HUES48 (cell line): ENCODE measurements at regions not wholly inside any gene's neighbourhood (a gene's known extent, or its start where the extent isn't known, plus 50 kb on each side); places are given as distances from the start of the nearest gene placed in this dataset.

Experiments used
- H3K27ac ChIP-seq: one replicate; pipeline ENCODE4 v1.7.0; 2013; ENCODE audit warnings: low read depth, low read length, inconsistent platforms
- H3K27me3 ChIP-seq: 2 replicates; pipeline ENCODE4 v1.6.1; 2013; ENCODE audit warnings: mild to moderate bottlenecking, low read length; ENCODE audit not compliant: control insufficient read depth, insufficient read depth
- H3K36me3 ChIP-seq: 2 replicates; pipeline ENCODE4 v1.6.1; 2013; ENCODE audit warnings: low read length; ENCODE audit not compliant: control insufficient read depth, insufficient read depth
- H3K4me1 ChIP-seq: 2 replicates; pipeline ENCODE4 v1.6.1; 2013; ENCODE audit warnings: mild to moderate bottlenecking, low read length; ENCODE audit not compliant: control insufficient read depth, insufficient read depth
- H3K4me3 ChIP-seq: 2 replicates; pipeline ENCODE4 v1.5.1; 2013; ENCODE audit warnings: mild to moderate bottlenecking, low read depth, low read length
- H3K9ac ChIP-seq: 2 replicates; pipeline ENCODE4 v1.6.1; 2013; ENCODE audit warnings: mild to moderate bottlenecking, low read depth, low read length, moderate library complexity
- H3K9me3 ChIP-seq: 2 replicates; pipeline ENCODE4 v1.6.1; 2013; ENCODE audit warnings: low read length; ENCODE audit not compliant: control insufficient read depth, insufficient read depth

- Histone ChIP-seq H3K9ac (no peak overlapping the region), H3K4me3 (no peak overlapping the region), H3K36me3 (no peaks in the 10 kb centered on the region), H3K9me3 (no peaks in the 10 kb centered on the region), H3K27ac (no peak overlapping the region), H3K4me1 (no peaks in the 10 kb centered on the region), H3K27me3 (no peaks in the 10 kb centered on the region)
These were observed 294.6 kb downstream of the PTEN start for GRCh38 chr10:88157981-88158465.

- H3K9me3 ChIP-seq = no peaks in the 10 kb centered on the region
- no peaks in the 10 kb centered on the region for H3K4me1 ChIP-seq
- no peak overlapping the region for H3K4me3 ChIP-seq
- H3K27me3 ChIP-seq = no peaks in the 10 kb centered on the region
- no peaks in the 10 kb centered on the region for H3K36me3 ChIP-seq
- H3K27ac ChIP-seq = no peak overlapping the region
- H3K9ac ChIP-seq = no peak overlapping the region
These were observed 295.2 kb downstream of the PTEN start for GRCh38 chr10:88158526-88159122.

GRCh38 chr10:88159127-88159829, 295.9 kb downstream of the PTEN start:
- H3K4me3 ChIP-seq = no peak overlapping the region
- no peaks in the 10 kb centered on the region for H3K27me3 ChIP-seq
- no peak overlapping the region for H3K27ac ChIP-seq
- H3K36me3 ChIP-seq = no peaks in the 10 kb centered on the region
- H3K4me1 ChIP-seq = no peaks in the 10 kb centered on the region
- H3K9ac ChIP-seq = no peak overlapping the region
- H3K9me3 ChIP-seq = no peaks in the 10 kb centered on the region

- Histone ChIP-seq H3K27me3 (no peaks in the 10 kb centered on the region), H3K4me3 (no peak overlapping the region), H3K36me3 (no peaks in the 10 kb centered on the region), H3K4me1 (no peaks in the 10 kb centered on the region), H3K27ac (no peak overlapping the region), H3K9me3 (no peaks in the 10 kb centered on the region), H3K9ac (no peak overlapping the region)
These were observed 297.6 kb downstream of the PTEN start for GRCh38 chr10:88161070-88161469.

GRCh38 chr10:88161756-88162155, 298.3 kb downstream of the PTEN start:
- H3K4me3 ChIP-seq = no peak overlapping the region
- no peak overlapping the region for H3K9ac ChIP-seq
- H3K27ac ChIP-seq = no peak overlapping the region
- H3K4me1 ChIP-seq = no peaks in the 10 kb centered on the region
- H3K27me3 ChIP-seq = no peaks in the 10 kb centered on the region
- H3K9me3 ChIP-seq = no peaks in the 10 kb centered on the region
- H3K36me3 ChIP-seq = no peaks in the 10 kb centered on the region

DNA sequence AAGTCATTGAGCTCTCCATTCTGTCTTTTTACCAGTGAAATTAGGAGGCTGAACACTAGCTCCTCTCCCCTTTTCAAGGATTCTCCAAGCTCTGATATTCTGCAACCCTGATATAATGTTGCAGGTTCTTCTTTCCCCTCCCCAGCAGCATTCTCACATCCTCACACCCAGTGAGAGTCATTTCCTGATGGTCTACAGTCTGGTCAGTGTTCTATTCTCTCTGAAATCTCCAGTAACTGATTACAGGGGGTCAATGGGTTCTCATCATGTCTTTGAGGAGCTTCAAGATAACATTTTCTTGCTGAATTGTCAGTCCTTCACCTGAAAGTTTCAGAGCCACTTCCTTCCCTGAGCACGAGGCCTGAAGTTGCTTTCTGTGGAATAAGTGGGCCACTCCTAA, 299.4 kb downstream of the PTEN start:
- Histone ChIP-seq H3K4me3 (no peak overlapping the region), H3K4me1 (no peaks in the 10 kb centered on the region), H3K27ac (no peak overlapping the region), H3K9me3 (no peaks in the 10 kb centered on the region), H3K27me3 (no peaks in the 10 kb centered on the region), H3K9ac (no peak overlapping the region), H3K36me3 (no peaks in the 10 kb centered on the region)

- Histone ChIP-seq H3K9ac (no peak overlapping the region), H3K4me3 (no peak overlapping the region), H3K36me3 (no peaks in the 10 kb centered on the region), H3K27me3 (no peaks in the 10 kb centered on the region), H3K9me3 (peaks cover 6% of the 10 kb centered on the region; the same call in 1 of the 2 replicates), H3K27ac (no peak overlapping the region), H3K4me1 (no peaks in the 10 kb centered on the region)
These were observed 300.1 kb downstream of the PTEN start for GRCh38 chr10:88163572-88163971.

GRCh38 chr10:88164471-88164870, 301.0 kb downstream of the PTEN start:
- Histone ChIP-seq H3K9ac (no peak overlapping the region), H3K36me3 (no peaks in the 10 kb centered on the region), H3K9me3 (peaks cover 7% of the 10 kb centered on the region; the same call in 1 of the 2 replicates), H3K27ac (no peak overlapping the region), H3K4me1 (no peaks in the 10 kb centered on the region), H3K4me3 (no peak overlapping the region), H3K27me3 (no peaks in the 10 kb centered on the region)

DNA sequence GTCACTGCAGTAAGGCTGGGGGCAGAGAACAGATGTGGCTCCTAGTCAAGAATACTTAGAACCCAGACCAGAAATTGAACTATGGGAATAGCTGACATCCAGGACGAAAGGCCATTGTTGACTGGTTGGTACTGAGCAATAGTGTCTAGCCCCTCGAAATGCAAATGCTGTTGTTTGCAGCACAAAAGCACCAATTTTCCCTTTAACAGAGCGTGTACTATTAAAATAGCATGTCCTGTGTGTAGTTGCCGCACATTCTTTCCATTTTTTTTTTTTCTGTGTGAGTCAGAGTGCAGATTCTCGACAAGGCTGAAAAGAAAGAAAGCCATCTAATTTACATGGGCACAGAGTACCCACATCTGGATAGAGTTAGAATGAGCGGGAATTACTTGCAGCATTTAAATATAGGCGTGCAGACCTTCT, 302.4 kb downstream of the PTEN start:
- peaks cover 7% of the 10 kb centered on the region; the same call in 1 of the 2 replicates for H3K9me3 ChIP-seq
- H3K4me3 ChIP-seq = no peak overlapping the region
- no peak overlapping the region for H3K27ac ChIP-seq
- H3K27me3 ChIP-seq = no peaks in the 10 kb centered on the region
- no peak overlapping the region for H3K9ac ChIP-seq
- no peaks in the 10 kb centered on the region for H3K4me1 ChIP-seq
- no peaks in the 10 kb centered on the region for H3K36me3 ChIP-seq

DNA sequence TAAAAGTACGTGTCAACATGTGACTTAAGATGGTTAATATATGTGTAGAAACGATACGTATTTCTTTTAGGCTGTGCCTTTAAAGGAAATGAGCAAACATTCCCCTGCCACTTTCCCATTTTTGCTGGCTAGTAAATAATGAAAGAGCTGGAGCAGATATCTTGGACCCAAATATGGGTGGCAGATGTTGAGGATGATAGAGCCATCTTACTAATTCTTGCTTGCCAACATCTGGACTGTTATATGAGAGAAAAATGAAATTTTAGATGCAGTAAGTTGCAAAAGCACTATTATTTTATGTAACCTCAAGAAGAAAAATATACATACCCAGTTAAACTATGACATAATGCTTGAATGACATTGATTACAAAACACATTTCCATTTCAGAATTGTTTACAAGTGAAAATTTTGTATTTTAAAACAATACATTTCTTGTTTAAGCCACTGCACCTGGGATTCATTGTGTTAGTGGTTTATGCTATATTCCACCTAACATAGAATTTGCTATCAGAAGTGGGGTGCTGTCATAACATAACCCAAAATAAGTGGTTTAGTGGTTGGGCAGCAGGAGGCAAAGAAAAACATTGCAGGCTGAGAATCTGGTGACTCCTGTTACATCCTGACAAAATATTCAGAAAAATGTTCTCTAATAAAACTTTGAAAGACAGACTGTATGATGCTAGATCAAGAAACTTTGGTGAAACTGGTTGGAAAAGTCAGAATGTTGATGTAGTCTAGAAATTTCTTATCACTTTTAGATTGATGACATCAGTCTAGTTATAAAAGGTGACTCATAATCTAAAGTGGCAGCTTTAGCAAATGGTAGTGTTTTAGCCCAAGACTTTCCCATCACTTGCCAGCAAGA, 305.0 kb downstream of the PTEN start:
- H3K9ac ChIP-seq = no peak overlapping the region
- no peaks in the 10 kb centered on the region for H3K27me3 ChIP-seq
- no peak overlapping the region for H3K4me3 ChIP-seq
- no peaks in the 10 kb centered on the region for H3K36me3 ChIP-seq
- no peaks in the 10 kb centered on the region for H3K4me1 ChIP-seq
- H3K27ac ChIP-seq = no peak overlapping the region
- peaks cover 7% of the 10 kb centered on the region; the same call in 1 of the 2 replicates for H3K9me3 ChIP-seq

DNA sequence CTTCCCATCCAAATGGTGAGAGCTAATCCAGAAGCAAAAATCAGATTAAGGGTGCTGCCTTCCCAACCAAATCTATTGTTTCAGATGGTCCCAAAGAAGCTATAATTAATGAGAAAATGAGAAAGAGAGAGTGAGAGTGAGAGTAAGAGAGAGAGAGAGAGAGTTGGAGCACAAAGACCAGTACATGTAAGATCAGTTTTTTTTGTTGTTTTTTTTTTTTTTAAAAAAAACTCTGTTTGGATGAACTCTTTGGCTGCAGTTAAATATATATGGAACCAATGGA, 305.6 kb downstream of the PTEN start:
- no peak overlapping the region for H3K27ac ChIP-seq
- H3K27me3 ChIP-seq = no peaks in the 10 kb centered on the region
- H3K4me1 ChIP-seq = no peaks in the 10 kb centered on the region
- peaks cover 7% of the 10 kb centered on the region; the same call in 1 of the 2 replicates for H3K9me3 ChIP-seq
- H3K4me3 ChIP-seq = no peak overlapping the region
- no peaks in the 10 kb centered on the region for H3K36me3 ChIP-seq
- no peak overlapping the region for H3K9ac ChIP-seq
